Retinal pigment epithelial cell (primary cell): ENCODE measurements at regions not wholly inside any gene's neighbourhood (a gene's known extent, or its start where the extent isn't known, plus 50 kb on each side); places are given as distances from the start of the nearest gene placed in this dataset.
"Not testable (repeated sequence)": the region's sequence is repeated elsewhere in the genome, so short reads cannot be mapped to it uniquely, and the experiment has no call there.

Experiments
- DNase-seq: peaks from one replicate; pipeline ENCODE4 v3.0.0-alpha.2; 2010; ENCODE audit warnings: low read depth
- H3K4me3 ChIP-seq: 2 replicates; pipeline ENCODE4 v1.5.1; 2011; ENCODE audit warnings: mild to moderate bottlenecking, low read length, control low read depth, moderate library complexity
- TF ChIP-seq, protein P1 (sequence below): conservative IDR thresholded peaks from 2 replicates; pipeline ENCODE4 v1.5.1; 2011; ENCODE audit warnings: low read depth, low read length, control low read depth, inconsistent platforms

DNA sequence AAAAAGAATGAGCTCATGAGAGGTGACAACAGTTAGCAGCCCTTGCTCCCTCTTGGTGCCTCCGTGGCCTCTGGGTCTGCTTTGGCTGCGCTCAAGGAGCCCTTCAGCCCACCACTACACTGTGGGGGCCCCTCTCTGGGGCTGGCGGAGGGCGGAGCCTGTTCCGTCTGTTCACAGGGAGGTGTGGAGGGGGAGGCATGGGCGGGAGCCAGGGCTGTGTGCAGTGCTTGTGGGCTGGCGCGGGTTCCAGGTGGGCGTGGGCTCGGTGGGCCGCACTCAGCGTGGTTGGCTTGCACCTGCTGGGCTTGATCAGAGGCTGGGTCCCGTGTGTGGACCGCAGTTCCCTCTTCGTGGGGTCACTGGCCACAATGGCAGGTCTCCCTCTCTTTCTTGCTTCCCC is 953.4 kb upstream of the PRR20A start:
- no peak overlapping the region for H3K4me3 ChIP-seq
- DNase-seq, result no peak
- TF ChIP-seq, protein P1, sequence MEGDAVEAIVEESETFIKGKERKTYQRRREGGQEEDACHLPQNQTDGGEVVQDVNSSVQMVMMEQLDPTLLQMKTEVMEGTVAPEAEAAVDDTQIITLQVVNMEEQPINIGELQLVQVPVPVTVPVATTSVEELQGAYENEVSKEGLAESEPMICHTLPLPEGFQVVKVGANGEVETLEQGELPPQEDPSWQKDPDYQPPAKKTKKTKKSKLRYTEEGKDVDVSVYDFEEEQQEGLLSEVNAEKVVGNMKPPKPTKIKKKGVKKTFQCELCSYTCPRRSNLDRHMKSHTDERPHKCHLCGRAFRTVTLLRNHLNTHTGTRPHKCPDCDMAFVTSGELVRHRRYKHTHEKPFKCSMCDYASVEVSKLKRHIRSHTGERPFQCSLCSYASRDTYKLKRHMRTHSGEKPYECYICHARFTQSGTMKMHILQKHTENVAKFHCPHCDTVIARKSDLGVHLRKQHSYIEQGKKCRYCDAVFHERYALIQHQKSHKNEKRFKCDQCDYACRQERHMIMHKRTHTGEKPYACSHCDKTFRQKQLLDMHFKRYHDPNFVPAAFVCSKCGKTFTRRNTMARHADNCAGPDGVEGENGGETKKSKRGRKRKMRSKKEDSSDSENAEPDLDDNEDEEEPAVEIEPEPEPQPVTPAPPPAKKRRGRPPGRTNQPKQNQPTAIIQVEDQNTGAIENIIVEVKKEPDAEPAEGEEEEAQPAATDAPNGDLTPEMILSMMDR, result no peak

DNA sequence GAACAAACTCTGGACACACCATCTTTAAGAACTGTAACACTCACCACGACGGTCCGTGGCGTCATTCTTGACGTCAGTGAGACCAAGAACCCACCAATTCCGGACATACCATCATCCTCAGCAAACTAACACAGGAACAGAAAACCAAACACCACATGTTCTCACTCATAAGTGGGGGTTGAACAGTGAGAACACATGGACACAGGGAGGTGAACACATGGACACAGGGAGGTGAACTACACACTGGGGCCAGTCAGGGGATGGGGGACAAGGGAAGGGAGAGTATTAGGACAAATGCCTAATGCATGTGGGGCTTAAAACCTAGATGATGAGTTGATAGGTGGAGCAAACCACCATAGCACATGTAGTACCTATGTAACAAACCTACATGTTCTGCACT is 952.1 kb upstream of the PRR20A start:
- DNase-seq, H3K4me3 ChIP-seq: not testable (repeated sequence)

DNA sequence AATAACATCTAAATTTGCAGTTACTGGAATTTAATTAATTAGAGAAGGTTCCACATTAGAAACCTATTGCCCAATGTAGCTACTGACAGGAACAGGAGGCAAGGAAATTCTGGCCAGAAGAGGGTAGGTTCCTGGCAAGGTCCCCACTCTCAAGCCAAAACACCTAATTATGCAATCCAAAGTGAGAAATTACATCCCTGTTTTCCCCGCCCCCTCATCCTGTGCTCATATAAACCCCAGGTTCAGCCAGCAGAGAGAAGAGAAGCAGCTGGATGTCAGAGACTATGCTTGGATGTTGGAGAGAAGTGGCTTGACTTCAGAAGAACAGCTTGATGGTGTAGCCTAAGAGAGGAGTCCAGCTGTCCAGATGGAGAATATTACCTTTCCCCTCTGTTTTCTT is 951.3 kb upstream of the PRR20A start:
- H3K4me3 ChIP-seq, result no peak overlapping the region
- DNase-seq, result no peak
- TF ChIP-seq, protein P1, result no peak

DNA sequence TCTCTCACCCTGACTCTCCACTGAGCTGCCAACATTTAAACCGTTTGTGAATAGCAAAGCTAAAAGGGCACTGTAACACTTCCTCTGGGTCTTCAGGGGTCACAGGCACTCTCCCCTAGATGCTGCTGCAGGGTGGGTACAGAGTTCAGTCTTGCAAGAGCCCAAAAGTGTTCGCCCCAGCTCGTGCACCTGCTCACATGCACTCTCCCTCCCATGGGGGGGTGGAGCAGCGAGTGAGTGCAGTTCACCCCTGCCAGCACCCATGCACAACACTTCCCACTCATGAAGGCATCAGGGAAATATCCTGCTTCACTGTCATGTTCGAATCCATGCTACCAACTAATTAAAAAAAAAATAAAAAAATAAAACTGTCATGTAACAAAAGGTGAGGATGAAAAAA is 950.7 kb upstream of the PRR20A start:
- no peak overlapping the region for H3K4me3 ChIP-seq
- TF ChIP-seq, protein P1, result no peak
- DNase-seq, result no peak

- DNase-seq, result no peak
- no peak overlapping the region for H3K4me3 ChIP-seq
- TF ChIP-seq, protein P1, result no peak
Observed at GRCh38 chr13:56198350-56198749, 942.4 kb upstream of the PRR20A start.

- TF ChIP-seq, protein P1, result no peak
- no peak for DNase-seq
- H3K4me3 ChIP-seq, result no peak overlapping the region
Observed at GRCh38 chr13:56201834-56202233, 938.9 kb upstream of the PRR20A start.

GRCh38 chr13:56216221-56216620 is 924.5 kb upstream of the PRR20A start:
- TF ChIP-seq, protein P1, result no peak

DNA sequence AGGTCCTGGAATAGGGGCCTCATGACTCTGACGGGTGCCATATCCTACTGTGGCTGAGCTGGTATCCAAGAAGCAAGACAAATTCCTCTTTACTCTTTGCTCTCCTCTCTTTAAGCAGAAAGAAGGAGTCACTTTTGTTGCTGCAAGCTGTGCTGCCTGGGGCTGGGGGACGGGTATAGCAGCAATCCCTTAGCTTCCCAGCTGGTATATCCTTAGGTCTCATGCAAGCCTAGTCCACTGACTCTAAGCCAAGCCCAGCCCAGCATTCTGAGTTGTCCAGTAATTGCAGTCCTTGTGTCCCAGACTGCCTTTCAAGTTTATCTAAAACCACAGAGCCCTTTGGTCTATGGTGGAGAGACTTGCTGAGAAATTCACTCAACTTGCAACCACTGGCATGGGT is 893.0 kb upstream of the PRR20A start:
- no peak overlapping the region for H3K4me3 ChIP-seq
- no peak for DNase-seq
- TF ChIP-seq, protein P1, result no peak

More at GRCh38 chr13:56216221-56216620, 924.5 kb upstream of the PRR20A start:
- H3K4me3 ChIP-seq, result no peak overlapping the region
- no peak for DNase-seq
